ENCODE measurements at regions not wholly inside any gene's neighbourhood (a gene's known extent, or its start where the extent isn't known, plus 50 kb on each side); places are given as distances from the start of the nearest gene placed in this dataset.
"Not testable (repeated sequence)": the region's sequence is repeated elsewhere in the genome, so short reads cannot be mapped to it uniquely, and the experiment has no call there.

- not testable (repeated sequence) for H3K27me3 Mint-ChIP-seq (ENCODE audit: low read depth); H3K9me3 Mint-ChIP-seq; DNase-seq (ENCODE audit: low spot score); H3K36me3 Mint-ChIP-seq (ENCODE audit: low read depth); H3K27ac Mint-ChIP-seq; H3K4me3 Mint-ChIP-seq; H3K4me1 Mint-ChIP-seq (ENCODE audit: low read depth)
Measured at GRCh38 chr2:89246027-89246426, 554.6 kb downstream of the RPIA start.

DNA sequence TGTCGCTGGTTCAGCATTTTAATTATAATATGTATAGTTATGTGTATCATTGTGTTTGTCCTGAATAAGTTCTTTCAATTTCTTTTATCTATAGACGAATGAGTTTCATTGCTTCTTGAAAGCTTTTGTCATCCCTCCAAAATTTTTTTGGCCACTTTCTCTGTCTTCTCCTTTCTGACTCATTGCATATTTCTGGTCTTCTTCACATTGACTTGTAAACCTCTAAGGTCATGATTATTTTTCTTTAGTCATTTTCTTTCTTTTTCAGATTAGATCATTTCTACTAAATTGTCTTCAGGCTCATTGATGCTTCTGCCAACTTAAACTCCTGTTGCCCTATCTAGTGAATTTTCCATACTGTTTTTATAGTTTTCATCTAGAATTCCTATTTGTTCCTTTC, 555.1 kb downstream of the RPIA start:
- H3K4me3 Mint-ChIP-seq; H3K36me3 Mint-ChIP-seq (ENCODE audit: low read depth); H3K27ac Mint-ChIP-seq: not testable (repeated sequence)

DNA sequence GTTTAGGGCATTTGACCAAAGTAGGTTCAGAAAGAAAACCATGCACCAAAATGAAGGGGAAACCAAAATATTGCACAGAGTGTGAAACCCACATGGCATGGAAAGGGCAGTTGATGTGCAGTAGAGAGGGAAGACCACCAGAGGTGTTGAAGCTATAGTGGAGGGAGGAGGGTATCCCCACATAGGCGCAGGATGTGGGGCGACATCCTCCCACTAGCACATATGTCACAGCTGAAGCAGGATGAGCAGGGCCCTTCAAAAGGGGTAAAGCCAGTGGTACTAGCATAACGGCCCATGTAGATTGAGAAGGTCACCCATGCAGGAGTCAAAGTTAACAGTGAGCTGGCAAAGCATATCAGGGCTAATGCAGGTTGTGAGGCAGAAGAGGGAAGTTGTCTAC, 563.5 kb downstream of the RPIA start:
- not testable (repeated sequence) for DNase-seq (ENCODE audit: low spot score); H3K4me1 Mint-ChIP-seq (ENCODE audit: low read depth); H3K9me3 Mint-ChIP-seq; H3K27me3 Mint-ChIP-seq (ENCODE audit: low read depth); H3K27ac Mint-ChIP-seq; H3K36me3 Mint-ChIP-seq (ENCODE audit: low read depth); H3K4me3 Mint-ChIP-seq

More for the DNA sequence above, 555.1 kb downstream of the RPIA start:
- not testable (repeated sequence) for DNase-seq (ENCODE audit: low spot score); H3K9me3 Mint-ChIP-seq; H3K4me1 Mint-ChIP-seq (ENCODE audit: low read depth); H3K27me3 Mint-ChIP-seq (ENCODE audit: low read depth)

DNA sequence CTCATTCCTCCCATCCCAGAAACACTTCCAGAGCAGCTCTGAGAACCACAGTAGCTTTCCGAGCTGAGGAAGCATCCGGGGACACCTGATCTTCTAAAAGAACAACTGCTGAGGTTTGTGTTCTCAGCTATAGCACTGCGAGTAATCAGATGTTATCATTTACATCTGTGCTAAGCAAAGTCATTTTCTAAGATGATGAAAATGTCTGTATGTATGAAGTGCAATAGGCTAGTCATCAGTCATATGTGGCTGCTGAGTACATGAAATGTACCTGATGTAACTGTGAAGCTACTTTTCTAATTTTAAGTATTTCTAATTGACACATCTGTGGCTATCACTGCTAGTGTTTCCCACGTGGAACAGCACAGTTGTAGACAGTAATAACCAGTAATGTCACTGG, 582.0 kb downstream of the RPIA start:
- H3K4me1 Mint-ChIP-seq (ENCODE audit: low read depth); H3K9me3 Mint-ChIP-seq; H3K4me3 Mint-ChIP-seq; H3K27ac Mint-ChIP-seq; H3K27me3 Mint-ChIP-seq (ENCODE audit: low read depth); DNase-seq (ENCODE audit: low spot score); H3K36me3 Mint-ChIP-seq (ENCODE audit: low read depth): not testable (repeated sequence)

- not testable (repeated sequence) for H3K27me3 Mint-ChIP-seq (ENCODE audit: low read depth); H3K36me3 Mint-ChIP-seq (ENCODE audit: low read depth); DNase-seq (ENCODE audit: low spot score)
Measured at GRCh38 chr2:89280536-89280935, 589.1 kb downstream of the RPIA start.

DNA sequence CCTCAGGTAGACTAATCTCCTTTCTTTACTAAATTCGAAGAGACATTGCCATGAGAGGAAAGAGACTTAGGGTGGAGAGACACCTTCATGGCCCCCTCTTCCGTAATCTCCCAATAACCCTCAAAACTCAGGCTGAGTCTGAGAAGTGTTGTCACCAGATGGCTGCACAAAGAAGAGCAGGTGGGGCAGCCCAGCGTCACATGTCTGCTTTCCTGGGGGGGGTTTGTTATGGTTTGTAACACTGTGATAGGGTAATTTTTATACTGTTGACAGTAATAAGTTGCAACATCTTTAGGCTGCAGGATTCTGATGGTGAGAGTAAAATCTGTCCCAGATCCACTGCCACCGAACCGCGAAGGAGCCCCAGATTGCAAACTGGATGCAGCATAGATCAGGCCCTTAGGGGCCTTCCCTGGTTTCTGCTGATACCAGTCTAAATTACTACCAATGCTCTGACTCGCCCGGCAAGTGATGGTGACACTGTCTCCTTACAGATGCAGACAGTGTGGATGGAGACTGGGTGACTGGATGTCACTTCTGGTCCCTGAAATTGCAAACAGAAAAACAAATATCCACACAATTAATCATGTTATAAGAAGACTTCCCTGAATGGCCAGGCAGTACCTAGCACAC, 595.1 kb downstream of the RPIA start:
- H3K4me1 Mint-ChIP-seq (ENCODE audit: low read depth); H3K27me3 Mint-ChIP-seq (ENCODE audit: low read depth); H3K27ac Mint-ChIP-seq; H3K4me3 Mint-ChIP-seq; H3K9me3 Mint-ChIP-seq; DNase-seq (ENCODE audit: low spot score); H3K36me3 Mint-ChIP-seq (ENCODE audit: low read depth): not testable (repeated sequence)

More at GRCh38 chr2:89280536-89280935, 589.1 kb downstream of the RPIA start:
- H3K27ac Mint-ChIP-seq; H3K9me3 Mint-ChIP-seq; H3K4me1 Mint-ChIP-seq (ENCODE audit: low read depth); H3K4me3 Mint-ChIP-seq: not testable (repeated sequence)

DNA sequence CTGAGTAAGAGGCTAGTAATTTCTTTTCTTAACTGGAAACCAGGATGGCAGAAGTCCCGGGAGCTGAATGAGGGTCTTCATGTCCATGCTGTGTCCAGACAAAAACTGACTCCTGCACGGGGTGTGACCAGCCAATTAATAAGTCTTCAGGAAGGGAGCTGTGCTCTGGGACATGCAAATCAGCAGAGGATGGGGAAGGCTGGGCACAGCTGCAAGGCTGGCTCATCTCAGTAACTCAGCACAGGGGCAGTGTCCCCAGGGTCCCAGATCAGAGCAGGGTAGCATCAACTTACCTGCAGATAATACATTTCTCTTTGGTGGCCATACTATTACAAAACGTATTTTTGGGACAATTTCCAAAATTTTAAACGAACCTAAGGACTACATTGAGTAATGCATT, 595.6 kb downstream of the RPIA start:
- not testable (repeated sequence) for H3K9me3 Mint-ChIP-seq; H3K27me3 Mint-ChIP-seq (ENCODE audit: low read depth); DNase-seq (ENCODE audit: low spot score); H3K4me3 Mint-ChIP-seq; H3K36me3 Mint-ChIP-seq (ENCODE audit: low read depth); H3K4me1 Mint-ChIP-seq (ENCODE audit: low read depth); H3K27ac Mint-ChIP-seq

- H3K36me3 Mint-ChIP-seq (ENCODE audit: low read depth); H3K4me1 Mint-ChIP-seq (ENCODE audit: low read depth); H3K9me3 Mint-ChIP-seq; DNase-seq (ENCODE audit: low spot score); H3K4me3 Mint-ChIP-seq; H3K27me3 Mint-ChIP-seq (ENCODE audit: low read depth); H3K27ac Mint-ChIP-seq: not testable (repeated sequence)
Measured at GRCh38 chr2:89291717-89292298, 600.3 kb downstream of the RPIA start.

- DNase-seq (ENCODE audit: low spot score): not testable (repeated sequence)
Measured at GRCh38 chr2:89293399-89293798, 601.9 kb downstream of the RPIA start.

GRCh38 chr2:89294335-89294734, 602.9 kb downstream of the RPIA start:
- not testable (repeated sequence) for H3K4me1 Mint-ChIP-seq (ENCODE audit: low read depth); H3K27me3 Mint-ChIP-seq (ENCODE audit: low read depth)

More at GRCh38 chr2:89293399-89293798, 601.9 kb downstream of the RPIA start:
- H3K27ac Mint-ChIP-seq; H3K4me3 Mint-ChIP-seq; H3K4me1 Mint-ChIP-seq (ENCODE audit: low read depth); H3K27me3 Mint-ChIP-seq (ENCODE audit: low read depth); H3K36me3 Mint-ChIP-seq (ENCODE audit: low read depth); H3K9me3 Mint-ChIP-seq: not testable (repeated sequence)

GRCh38 chr2:89296820-89297398, 605.4 kb downstream of the RPIA start:
- H3K4me3 Mint-ChIP-seq; H3K4me1 Mint-ChIP-seq (ENCODE audit: low read depth); H3K9me3 Mint-ChIP-seq; H3K36me3 Mint-ChIP-seq (ENCODE audit: low read depth); DNase-seq (ENCODE audit: low spot score); H3K27me3 Mint-ChIP-seq (ENCODE audit: low read depth); H3K27ac Mint-ChIP-seq: not testable (repeated sequence)

More at GRCh38 chr2:89294335-89294734, 602.9 kb downstream of the RPIA start:
- H3K27ac Mint-ChIP-seq; DNase-seq (ENCODE audit: low spot score); H3K36me3 Mint-ChIP-seq (ENCODE audit: low read depth); H3K9me3 Mint-ChIP-seq; H3K4me3 Mint-ChIP-seq: not testable (repeated sequence)

DNA sequence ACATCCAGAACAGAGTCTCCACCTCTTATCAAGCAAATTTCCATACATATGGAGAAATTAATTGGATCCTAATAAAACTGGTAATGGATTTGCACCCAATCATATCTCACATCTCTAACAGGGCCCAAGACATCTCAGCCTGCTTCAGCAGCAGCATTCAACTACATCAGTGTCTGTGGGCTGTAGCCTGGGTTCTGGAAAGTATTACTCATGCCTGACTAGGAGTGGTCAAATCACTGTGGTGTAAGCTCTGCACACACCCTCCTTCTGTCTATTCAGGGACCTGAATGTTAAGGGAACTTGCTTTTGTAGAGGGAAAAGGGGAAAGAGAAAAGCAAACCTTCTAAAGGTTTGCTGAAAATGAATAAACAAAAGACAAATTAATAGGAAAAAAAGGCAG, 607.7 kb downstream of the RPIA start:
- DNase-seq (ENCODE audit: low spot score); H3K4me1 Mint-ChIP-seq (ENCODE audit: low read depth); H3K27ac Mint-ChIP-seq; H3K36me3 Mint-ChIP-seq (ENCODE audit: low read depth); H3K27me3 Mint-ChIP-seq (ENCODE audit: low read depth); H3K4me3 Mint-ChIP-seq; H3K9me3 Mint-ChIP-seq: not testable (repeated sequence)

DNA sequence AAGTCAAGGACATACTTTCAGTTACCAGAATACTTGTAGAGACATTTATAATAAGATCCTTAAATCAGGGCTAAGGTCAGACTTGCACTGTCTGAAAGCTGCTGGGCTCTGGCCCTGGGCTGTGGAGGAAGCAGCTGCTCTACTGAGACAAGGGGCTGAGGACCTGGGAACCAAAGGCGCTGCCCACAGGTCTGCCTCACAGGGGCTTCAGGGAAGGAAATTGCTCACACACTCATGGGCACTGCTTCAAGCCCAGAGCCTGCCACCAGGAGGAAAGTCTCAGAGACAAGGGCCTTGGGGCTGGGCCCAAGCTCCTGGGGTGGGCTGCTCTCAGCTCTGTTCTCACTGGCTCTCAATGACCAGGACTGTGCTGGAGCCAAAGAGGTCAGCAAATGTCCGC, 614.1 kb downstream of the RPIA start:
- not testable (repeated sequence) for H3K9me3 Mint-ChIP-seq; H3K27ac Mint-ChIP-seq; H3K36me3 Mint-ChIP-seq (ENCODE audit: low read depth); H3K27me3 Mint-ChIP-seq (ENCODE audit: low read depth); H3K4me1 Mint-ChIP-seq (ENCODE audit: low read depth); DNase-seq (ENCODE audit: low spot score); H3K4me3 Mint-ChIP-seq

GRCh38 chr2:89306869-89307637, 615.6 kb downstream of the RPIA start:
- not testable (repeated sequence) for H3K9me3 Mint-ChIP-seq

More at GRCh38 chr2:89306869-89307637, 615.6 kb downstream of the RPIA start:
- H3K4me3 Mint-ChIP-seq; DNase-seq (ENCODE audit: low spot score); H3K36me3 Mint-ChIP-seq (ENCODE audit: low read depth); H3K4me1 Mint-ChIP-seq (ENCODE audit: low read depth); H3K27me3 Mint-ChIP-seq (ENCODE audit: low read depth); H3K27ac Mint-ChIP-seq: not testable (repeated sequence)

Data from T-helper 2 cell treated with Interferon-gamma antibody and Interleukin-4, amounts not matched to agents 5 μg/mL and 100 μg/mL, for 36 hours (primary cell).